Peyer's patch (tissue), 4 donors: ENCODE measurements at regions not wholly inside any gene's neighbourhood (a gene's known extent, or its start where the extent isn't known, plus 50 kb on each side); places are given as distances from the start of the nearest gene placed in this dataset.

Experiments
- DNase-seq, 3 donors: peaks; one replicate each; pipeline ENCODE4 v3.0.0-alpha.2; 2017 to 2019
- H3K27ac ChIP-seq, 4 donors: fragments of 200-600 bp; sonication (generic); one replicate each; pipeline ENCODE4 v1.5.1; 2016 to 2019
- H3K27me3 ChIP-seq, 2 donors: fragments of 200-600 bp; sonication (generic); one replicate each; pipeline ENCODE4 v1.5.1; 2019
- H3K36me3 ChIP-seq, 3 donors: fragments of 200-600 bp; sonication (generic); one replicate each; pipeline ENCODE4 v1.5.1; 2016 to 2019
- H3K4me1 ChIP-seq, 4 donors: fragments of 200-600 bp; sonication (generic); one replicate each; pipeline ENCODE4 v1.5.1; 2016 to 2019
- H3K4me3 ChIP-seq, 4 donors: fragments of 200-600 bp; sonication (generic); 1 replicate in 3 of 4; 2 replicates in 1 of 4; pipeline ENCODE4 v1.5.1; 2016 to 2019; ENCODE audit warnings: mild to moderate bottlenecking in 1 of 4
- H3K9me3 ChIP-seq, 4 donors: fragments of 200-600 bp; sonication (generic); one replicate each; pipeline ENCODE4 v1.5.1; 2016 to 2019; ENCODE audit warnings: mild to moderate bottlenecking in 1 of 4
- CTCF ChIP-seq, 6 experiments: fragments of 450-650 bp in 4 of 6; fragments of 200-600 bp in 2 of 6; sonication (generic) in 1 of 6; IDR thresholded peaks; one replicate each; pipeline ENCODE4 v1.5.1; 2017 to 2019; ENCODE audit warnings: antibody characterized with exemption in 6 of 6, mild to moderate bottlenecking in 3 of 6, moderate library complexity in 1 of 6
- POLR2A ChIP-seq, 2 donors: fragments of 450-650 bp; IDR thresholded peaks; one replicate each; pipeline ENCODE4 v1.5.1; 2017; ENCODE audit warnings: antibody characterized with exemption in 2 of 2, mild to moderate bottlenecking in 2 of 2, moderate library complexity in 2 of 2

- Histone ChIP-seq H3K4me1 (no peaks in the 10 kb centered on the region), H3K36me3 (no peaks in the 10 kb centered on the region), H3K4me3 (no peak overlapping the region), H3K27me3 (no peaks in the 10 kb centered on the region), H3K9me3 (no peaks in the 10 kb centered on the region), H3K27ac (no peak overlapping the region)
- no peak for TF ChIP-seq POLR2A (IDR thresholded peaks at IDR 0.05)
- TF ChIP-seq CTCF (IDR thresholded peaks at IDR 0.05), result no peak
- no peak for DNase-seq
Measured at GRCh38 chr1:232726048-232726779, 79.0 kb upstream of the MAP10 start.

- H3K27ac ChIP-seq, result no peak overlapping the region
- H3K4me1 ChIP-seq, result no peaks in the 10 kb centered on the region
- no peaks in the 10 kb centered on the region for H3K36me3 ChIP-seq
- no peak overlapping the region for H3K4me3 ChIP-seq
- TF ChIP-seq POLR2A (IDR thresholded peaks at IDR 0.05) (no peak), CTCF (IDR thresholded peaks at IDR 0.05) (no peak)
- H3K9me3 ChIP-seq, result no peaks in the 10 kb centered on the region
- no peaks in the 10 kb centered on the region for H3K27me3 ChIP-seq
- DNase-seq, result no peak
Measured at GRCh38 chr1:232728507-232729263, 76.5 kb upstream of the MAP10 start.

GRCh38 chr1:232732344-232732910 is 72.8 kb upstream of the MAP10 start:
- H3K27me3 ChIP-seq, result no peaks in the 10 kb centered on the region

GRCh38 chr1:232737917-232738316 is 67.3 kb upstream of the MAP10 start:
- no peaks in the 10 kb centered on the region for H3K27me3 ChIP-seq
- TF ChIP-seq POLR2A (IDR thresholded peaks at IDR 0.05) (no peak), CTCF (IDR thresholded peaks at IDR 0.05) (no peak)
- H3K4me3 ChIP-seq, result no peak overlapping the region
- no peak overlapping the region for H3K27ac ChIP-seq
- no peak for DNase-seq
- H3K4me1 ChIP-seq, result no peaks in the 10 kb centered on the region
- H3K9me3 ChIP-seq, result no peaks in the 10 kb centered on the region
- no peaks in the 10 kb centered on the region for H3K36me3 ChIP-seq

More at GRCh38 chr1:232732344-232732910, 72.8 kb upstream of the MAP10 start:
- H3K27ac ChIP-seq, result no peak overlapping the region
- no peaks in the 10 kb centered on the region for H3K36me3 ChIP-seq
- H3K9me3 ChIP-seq, result no peaks in the 10 kb centered on the region
- no peak for DNase-seq
- H3K4me3 ChIP-seq, result no peak overlapping the region
- TF ChIP-seq POLR2A (IDR thresholded peaks at IDR 0.05), result no peak
- TF ChIP-seq CTCF (IDR thresholded peaks at IDR 0.05), result no peak
- no peaks in the 10 kb centered on the region for H3K4me1 ChIP-seq

- Histone ChIP-seq H3K27ac (no peak overlapping the region), H3K9me3 (peaks cover 0 to 8% (median 0%) of the 10 kb centered on the region in 4 donors), H3K27me3 (no peaks in the 10 kb centered on the region), H3K4me1 (no peaks in the 10 kb centered on the region), H3K36me3 (no peaks in the 10 kb centered on the region), H3K4me3 (no peak overlapping the region)
- DNase-seq, result no peak
- no peak for TF ChIP-seq CTCF (IDR thresholded peaks at IDR 0.05)
- TF ChIP-seq POLR2A (IDR thresholded peaks at IDR 0.05), result no peak
Measured at GRCh38 chr1:232743999-232744398, 61.2 kb upstream of the MAP10 start.
